ENCODE measurements at regions not wholly inside any gene's neighbourhood (a gene's known extent, or its start where the extent isn't known, plus 50 kb on each side); places are given as distances from the start of the nearest gene placed in this dataset.

DNA sequence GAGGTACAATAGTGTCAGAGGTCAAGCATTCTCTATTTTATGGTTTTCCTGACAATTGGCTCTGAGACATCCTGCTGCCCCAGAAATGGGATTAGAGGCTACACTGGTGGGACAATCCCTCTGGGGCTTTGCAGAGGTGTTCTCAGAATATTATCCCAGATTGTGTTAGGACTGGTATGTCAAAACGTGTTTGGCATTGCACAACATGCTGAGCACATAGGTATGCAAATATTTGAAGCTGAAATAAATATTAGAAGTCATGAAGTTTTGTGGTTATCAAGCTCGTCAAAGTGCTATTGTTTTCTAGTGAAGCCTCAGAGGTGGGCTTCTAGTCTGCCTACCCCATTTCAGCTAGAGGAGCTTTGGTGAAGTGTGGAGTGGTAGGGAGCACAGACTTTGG lies 304.4 kb downstream of the MAN2A1 start:
- TF ChIP-seq, protein P1, sequence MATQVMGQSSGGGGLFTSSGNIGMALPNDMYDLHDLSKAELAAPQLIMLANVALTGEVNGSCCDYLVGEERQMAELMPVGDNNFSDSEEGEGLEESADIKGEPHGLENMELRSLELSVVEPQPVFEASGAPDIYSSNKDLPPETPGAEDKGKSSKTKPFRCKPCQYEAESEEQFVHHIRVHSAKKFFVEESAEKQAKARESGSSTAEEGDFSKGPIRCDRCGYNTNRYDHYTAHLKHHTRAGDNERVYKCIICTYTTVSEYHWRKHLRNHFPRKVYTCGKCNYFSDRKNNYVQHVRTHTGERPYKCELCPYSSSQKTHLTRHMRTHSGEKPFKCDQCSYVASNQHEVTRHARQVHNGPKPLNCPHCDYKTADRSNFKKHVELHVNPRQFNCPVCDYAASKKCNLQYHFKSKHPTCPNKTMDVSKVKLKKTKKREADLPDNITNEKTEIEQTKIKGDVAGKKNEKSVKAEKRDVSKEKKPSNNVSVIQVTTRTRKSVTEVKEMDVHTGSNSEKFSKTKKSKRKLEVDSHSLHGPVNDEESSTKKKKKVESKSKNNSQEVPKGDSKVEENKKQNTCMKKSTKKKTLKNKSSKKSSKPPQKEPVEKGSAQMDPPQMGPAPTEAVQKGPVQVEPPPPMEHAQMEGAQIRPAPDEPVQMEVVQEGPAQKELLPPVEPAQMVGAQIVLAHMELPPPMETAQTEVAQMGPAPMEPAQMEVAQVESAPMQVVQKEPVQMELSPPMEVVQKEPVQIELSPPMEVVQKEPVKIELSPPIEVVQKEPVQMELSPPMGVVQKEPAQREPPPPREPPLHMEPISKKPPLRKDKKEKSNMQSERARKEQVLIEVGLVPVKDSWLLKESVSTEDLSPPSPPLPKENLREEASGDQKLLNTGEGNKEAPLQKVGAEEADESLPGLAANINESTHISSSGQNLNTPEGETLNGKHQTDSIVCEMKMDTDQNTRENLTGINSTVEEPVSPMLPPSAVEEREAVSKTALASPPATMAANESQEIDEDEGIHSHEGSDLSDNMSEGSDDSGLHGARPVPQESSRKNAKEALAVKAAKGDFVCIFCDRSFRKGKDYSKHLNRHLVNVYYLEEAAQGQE (IDR thresholded peaks at IDR 0.05; ENCODE audit: low read depth): no peak
- no peak for TF ChIP-seq POLR2AphosphoS5 (IDR thresholded peaks at IDR 0.05; ENCODE audit: low read depth, low read length)
- TF ChIP-seq SRF (IDR thresholded peaks at IDR 0.05; ENCODE audit: low read depth): no peak
- TF ChIP-seq, protein P2, sequence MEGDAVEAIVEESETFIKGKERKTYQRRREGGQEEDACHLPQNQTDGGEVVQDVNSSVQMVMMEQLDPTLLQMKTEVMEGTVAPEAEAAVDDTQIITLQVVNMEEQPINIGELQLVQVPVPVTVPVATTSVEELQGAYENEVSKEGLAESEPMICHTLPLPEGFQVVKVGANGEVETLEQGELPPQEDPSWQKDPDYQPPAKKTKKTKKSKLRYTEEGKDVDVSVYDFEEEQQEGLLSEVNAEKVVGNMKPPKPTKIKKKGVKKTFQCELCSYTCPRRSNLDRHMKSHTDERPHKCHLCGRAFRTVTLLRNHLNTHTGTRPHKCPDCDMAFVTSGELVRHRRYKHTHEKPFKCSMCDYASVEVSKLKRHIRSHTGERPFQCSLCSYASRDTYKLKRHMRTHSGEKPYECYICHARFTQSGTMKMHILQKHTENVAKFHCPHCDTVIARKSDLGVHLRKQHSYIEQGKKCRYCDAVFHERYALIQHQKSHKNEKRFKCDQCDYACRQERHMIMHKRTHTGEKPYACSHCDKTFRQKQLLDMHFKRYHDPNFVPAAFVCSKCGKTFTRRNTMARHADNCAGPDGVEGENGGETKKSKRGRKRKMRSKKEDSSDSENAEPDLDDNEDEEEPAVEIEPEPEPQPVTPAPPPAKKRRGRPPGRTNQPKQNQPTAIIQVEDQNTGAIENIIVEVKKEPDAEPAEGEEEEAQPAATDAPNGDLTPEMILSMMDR (IDR thresholded peaks at IDR 0.05 in 2 of 3, conservative IDR thresholded peaks at IDR 0.05 in 1 of 3; ENCODE audit: borderline replicate concordance in 1 of 3, insufficient read depth in 1 of 3, low read depth in 2 of 3, low read length in 2 of 3): no peak
- TF ChIP-seq RAD21 (IDR thresholded peaks at IDR 0.05; ENCODE audit: low read depth): no peak
- no peak for TF ChIP-seq ZBTB33 (IDR thresholded peaks at IDR 0.05; ENCODE audit: extremely low read depth, insufficient replicate concordance, low read length)
- TF ChIP-seq POLR2A (IDR thresholded peaks at IDR 0.05; ENCODE audit: borderline replicate concordance, extremely low read depth, insufficient read depth, insufficient read length): no peak
- no peak for TF ChIP-seq FOSL1 (IDR thresholded peaks at IDR 0.05; ENCODE audit: low read depth)
- TF ChIP-seq EGR1 (IDR thresholded peaks at IDR 0.05; ENCODE audit: low read depth): no peak
